HUES64 (cell line): ENCODE measurements at regions not wholly inside any gene's neighbourhood (a gene's known extent, or its start where the extent isn't known, plus 50 kb on each side); places are given as distances from the start of the nearest gene placed in this dataset.
"Not testable (repeated sequence)": the region's sequence is repeated elsewhere in the genome, so short reads cannot be mapped to it uniquely, and the experiment has no call there.

Source experiments
- H3K27ac ChIP-seq: 2 replicates; pipeline ENCODE4 v1.7.0; 2013; ENCODE audit warnings: low read depth, low read length, inconsistent platforms
- H3K27me3 ChIP-seq: 2 replicates; pipeline ENCODE4 v1.6.1; 2013; ENCODE audit warnings: mild to moderate bottlenecking, low read length; ENCODE audit not compliant: insufficient read depth
- H3K36me3 ChIP-seq: 2 replicates; pipeline ENCODE4 v1.6.1; 2013; ENCODE audit warnings: mild to moderate bottlenecking, low read length; ENCODE audit not compliant: insufficient read depth
- H3K4me1 ChIP-seq: 2 replicates; pipeline ENCODE4 v1.6.1; 2013; ENCODE audit warnings: mild to moderate bottlenecking, low read length, moderate library complexity; ENCODE audit not compliant: insufficient read depth
- H3K4me3 ChIP-seq: 2 replicates; pipeline ENCODE4 v1.5.1; 2013; ENCODE audit warnings: mild to moderate bottlenecking, low read length, moderate library complexity
- H3K9ac ChIP-seq: 2 replicates; pipeline ENCODE4 v1.6.1; 2013; ENCODE audit warnings: mild to moderate bottlenecking, low read depth, low read length
- H3K9me3 ChIP-seq: 2 replicates; pipeline ENCODE4 v1.6.1; 2013; ENCODE audit warnings: low read depth, low read length; ENCODE audit not compliant: insufficient read depth
- WGBS: fragments of 150-250, 120-280 bp; methylation state at CpG from one replicate; pipeline ENCODE4 v1.1.7; 2013; ENCODE audit warnings: missing lambda C conversion rate; 5-methylcytosine and 5-hydroxymethylcytosine counted together

- H3K4me3 ChIP-seq, H3K27ac ChIP-seq, H3K4me1 ChIP-seq, H3K36me3 ChIP-seq, H3K9ac ChIP-seq: not testable (repeated sequence)
- Histone ChIP-seq H3K9me3 (peaks cover 12% of the 10 kb centered on the region; the same call in 1 of the 2 replicates), H3K27me3 (peaks cover 79% of the 10 kb centered on the region)
- 85% methylated on average over 6 of the region's 6 CpGs for WGBS
These were observed 1620.5 kb downstream of the SPATA31A7 start for GRCh38 chr9:62810318-62810717.

DNA sequence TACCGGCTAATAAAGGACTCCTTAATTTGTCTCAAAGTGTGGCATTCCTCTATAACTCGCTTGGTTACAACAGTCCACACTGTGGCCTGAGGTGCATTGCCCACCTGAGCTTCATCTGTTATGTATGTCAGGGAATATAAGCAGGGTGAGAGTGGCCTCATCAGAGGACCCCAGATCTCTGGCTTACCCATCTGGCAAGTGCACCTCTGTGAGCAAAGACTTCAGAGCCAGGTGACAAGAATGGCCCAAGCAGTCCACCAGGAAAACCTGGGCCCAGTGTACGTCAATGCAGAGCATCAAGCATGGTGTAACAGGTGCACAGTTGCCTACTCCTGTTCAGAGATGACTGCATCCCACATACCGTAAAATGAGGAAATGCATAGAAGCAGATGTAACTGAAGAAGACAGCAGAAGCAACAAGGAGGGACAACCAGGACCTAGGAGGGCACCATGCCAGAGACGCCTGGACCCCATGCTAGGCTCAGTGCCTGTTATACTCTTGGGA, 1621.0 kb downstream of the SPATA31A7 start:
- H3K36me3 ChIP-seq, H3K9me3 ChIP-seq, H3K9ac ChIP-seq, H3K4me3 ChIP-seq, H3K4me1 ChIP-seq, H3K27ac ChIP-seq: not testable (repeated sequence)
- H3K27me3 ChIP-seq = peaks cover 79% of the 10 kb centered on the region
- WGBS = 86% methylated on average over 5 of the region's 5 CpGs

- 40% methylated on average over 1 of the region's 1 CpG for WGBS
These were observed 1625.6 kb downstream of the SPATA31A7 start for GRCh38 chr9:62815436-62815835.

GRCh38 chr9:62816331-62816730, 1626.5 kb downstream of the SPATA31A7 start:
- not testable (repeated sequence) for H3K9ac ChIP-seq
- H3K27me3 ChIP-seq = peaks cover 57% of the 10 kb centered on the region

More at GRCh38 chr9:62815436-62815835, 1625.6 kb downstream of the SPATA31A7 start:
- not testable (repeated sequence) for H3K9ac ChIP-seq, H3K9me3 ChIP-seq, H3K4me3 ChIP-seq, H3K27ac ChIP-seq, H3K4me1 ChIP-seq, H3K36me3 ChIP-seq
- H3K27me3 ChIP-seq = peaks cover 61% of the 10 kb centered on the region

DNA sequence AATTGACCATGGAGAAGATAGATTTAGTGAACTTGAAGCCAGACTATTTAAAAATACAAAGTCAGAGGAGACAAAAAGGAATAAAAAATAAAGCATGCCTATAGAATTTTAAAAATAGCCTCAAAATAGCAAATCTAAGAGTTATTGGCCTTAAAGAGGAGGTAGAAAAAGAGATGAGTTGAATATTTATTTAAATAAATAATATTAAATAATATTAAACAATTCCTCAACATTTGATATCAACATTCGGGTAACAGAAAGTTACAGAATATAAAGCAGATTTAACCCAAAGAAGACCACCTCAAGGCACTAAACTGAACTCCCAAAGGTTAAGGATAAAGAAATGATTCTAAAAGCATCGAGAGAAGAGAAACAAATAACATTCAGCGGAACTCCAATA, 1627.4 kb downstream of the SPATA31A7 start:
- H3K4me3 ChIP-seq, H3K27ac ChIP-seq: not testable (repeated sequence)
- no CpG with 5 or more reads among the region's 3 CpGs for WGBS

More at GRCh38 chr9:62816331-62816730, 1626.5 kb downstream of the SPATA31A7 start:
- not testable (repeated sequence) for H3K9me3 ChIP-seq, H3K27ac ChIP-seq, H3K4me1 ChIP-seq, H3K36me3 ChIP-seq, H3K4me3 ChIP-seq

DNA sequence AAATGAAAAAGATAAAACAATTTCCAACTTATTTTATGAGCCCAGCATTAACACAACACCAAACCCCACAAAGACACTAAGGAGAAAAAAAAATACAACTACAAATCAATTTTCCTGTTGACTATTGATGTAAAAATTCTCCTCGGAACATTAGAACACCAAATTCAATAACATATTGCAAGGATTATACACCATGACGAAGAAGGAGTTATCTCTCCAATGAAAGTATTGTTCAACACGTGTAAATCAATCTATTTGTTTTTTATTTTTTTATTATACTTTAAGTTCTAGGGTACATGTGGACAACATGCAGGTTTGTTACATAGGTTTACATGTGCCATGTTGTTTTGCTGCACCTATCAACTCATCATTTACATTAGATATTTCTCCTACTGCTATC, 1632.3 kb downstream of the SPATA31A7 start:
- not testable (repeated sequence) for H3K9ac ChIP-seq, H3K9me3 ChIP-seq, H3K4me1 ChIP-seq, H3K27ac ChIP-seq, H3K36me3 ChIP-seq, H3K4me3 ChIP-seq
- 91% methylated on average over 2 of the region's 3 CpGs for WGBS
- peaks cover 38% of the 10 kb centered on the region for H3K27me3 ChIP-seq

More for the DNA sequence above, 1627.4 kb downstream of the SPATA31A7 start:
- not testable (repeated sequence) for H3K9me3 ChIP-seq, H3K9ac ChIP-seq, H3K4me1 ChIP-seq, H3K36me3 ChIP-seq
- H3K27me3 ChIP-seq = peaks cover 53% of the 10 kb centered on the region

DNA sequence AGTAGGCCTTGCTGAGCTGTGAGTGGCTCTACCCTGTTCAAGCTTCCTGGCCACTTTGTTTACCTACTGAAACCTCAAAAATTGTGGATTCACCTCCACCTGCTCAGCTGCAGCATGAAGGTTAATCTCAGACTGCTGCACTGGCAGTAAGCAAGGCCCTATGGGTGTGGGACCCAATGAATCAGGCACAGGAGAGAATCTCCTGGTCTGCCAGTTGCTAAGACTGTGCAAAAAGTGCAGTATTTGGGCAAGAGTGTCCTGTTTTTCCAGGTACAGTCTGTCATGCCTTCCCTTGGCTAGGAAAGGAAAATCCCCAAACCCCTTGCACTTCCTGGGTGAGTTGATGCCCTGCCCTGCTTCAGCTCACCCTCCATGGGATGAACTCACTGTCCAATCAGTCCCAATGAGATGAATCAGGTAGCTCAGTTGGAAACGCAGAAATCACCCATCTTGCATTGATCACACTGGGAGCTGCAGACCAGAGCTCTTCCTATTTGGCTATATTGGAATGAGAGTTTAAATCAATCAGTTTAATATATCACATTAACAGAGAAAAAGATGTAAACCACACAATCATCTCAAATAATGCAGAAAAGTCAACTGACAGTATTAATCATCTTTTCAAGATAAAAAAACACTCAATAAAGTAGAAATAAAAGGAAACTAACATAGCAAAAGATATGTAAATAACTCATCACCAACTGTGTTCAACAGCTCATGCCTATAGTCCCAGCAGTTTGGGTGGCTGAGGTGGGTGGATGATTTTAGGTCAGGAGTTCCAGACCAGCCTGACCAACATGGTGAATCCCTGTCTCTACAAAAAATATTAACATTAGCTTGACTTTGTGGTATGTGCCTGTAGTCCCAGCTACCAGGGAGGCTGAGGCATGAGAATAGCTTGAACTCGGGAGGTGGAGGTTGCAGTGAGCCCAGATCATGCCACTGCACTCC, 1638.4 kb downstream of the SPATA31A7 start:
- H3K9me3 ChIP-seq, H3K4me3 ChIP-seq, H3K4me1 ChIP-seq, H3K27ac ChIP-seq, H3K36me3 ChIP-seq, H3K9ac ChIP-seq: not testable (repeated sequence)
- peaks cover 59% of the 10 kb centered on the region for H3K27me3 ChIP-seq
- WGBS = 48% methylated on average over 1 of the region's 2 CpGs

- not testable (repeated sequence) for H3K4me3 ChIP-seq, H3K4me1 ChIP-seq, H3K36me3 ChIP-seq, H3K9me3 ChIP-seq, H3K9ac ChIP-seq, H3K27ac ChIP-seq
- WGBS = 31% methylated on average over 14 of the region's 27 CpGs
- H3K27me3 ChIP-seq = peaks cover 64% of the 10 kb centered on the region
These were observed 1641.1 kb downstream of the SPATA31A7 start for GRCh38 chr9:62830829-62831459.

GRCh38 chr9:62833323-62834200, 1643.7 kb downstream of the SPATA31A7 start:
- H3K4me3 ChIP-seq, H3K36me3 ChIP-seq, H3K27ac ChIP-seq, H3K9ac ChIP-seq, H3K4me1 ChIP-seq, H3K9me3 ChIP-seq: not testable (repeated sequence)
- H3K27me3 ChIP-seq = peaks cover 66% of the 10 kb centered on the region
- WGBS = 17% methylated on average over 19 of the region's 33 CpGs

GRCh38 chr9:62837254-62837911, 1647.5 kb downstream of the SPATA31A7 start:
- H3K27ac ChIP-seq, H3K36me3 ChIP-seq, H3K4me1 ChIP-seq, H3K9ac ChIP-seq, H3K9me3 ChIP-seq: not testable (repeated sequence)
- Histone ChIP-seq H3K27me3 (peaks cover 61% of the 10 kb centered on the region), H3K4me3 (peak overlapping the region; percentile 19; the same call in 1 of the 2 replicates)
- 10% methylated on average over 37 of the region's 50 CpGs for WGBS
